Neutrophil (primary cell): ENCODE measurements at regions not wholly inside any gene's neighbourhood (a gene's known extent, or its start where the extent isn't known, plus 50 kb on each side); places are given as distances from the start of the nearest gene placed in this dataset.

Experiments used
- H3K27ac ChIP-seq: fragments of 200-600 bp; sonication (generic); 2 replicates; pipeline ENCODE4 v1.5.1; 2016; ENCODE audit warnings: mild to moderate bottlenecking, moderate library complexity
- H3K27me3 ChIP-seq: fragments of 200-600 bp; sonication (generic); 2 replicates; pipeline ENCODE4 v1.6.0; 2016; ENCODE audit warnings: mild to moderate bottlenecking
- H3K36me3 ChIP-seq: fragments of 200-600 bp; sonication (generic); 2 replicates; pipeline ENCODE4 v1.5.1; 2017
- H3K4me1 ChIP-seq, 2 experiments: fragments of 200-600 bp in 1 of 2; sonication (generic) in 1 of 2; 1 replicate in 1 of 2; 2 replicates in 1 of 2; pipeline versions ENCODE4 v1.5.1 to v1.6.1; 2013 to 2016; ENCODE audit warnings: low read depth in 1 of 2, low read length in 1 of 2, mild to moderate bottlenecking in 1 of 2, moderate library complexity in 1 of 2; ENCODE audit not compliant: control insufficient read depth in 1 of 2, insufficient read depth in 1 of 2
- H3K4me3 ChIP-seq, 2 experiments: fragments of 200-600 bp in 1 of 2; sonication (generic) in 1 of 2; 1 replicate in 1 of 2; 2 replicates in 1 of 2; pipeline ENCODE4 v1.5.1; 2013 to 2016; ENCODE audit warnings: low read depth in 1 of 2, low read length in 1 of 2, mild to moderate bottlenecking in 1 of 2, moderate library complexity in 1 of 2
- H3K9me3 ChIP-seq: fragments of 200-600 bp; sonication (generic); 2 replicates; pipeline ENCODE4 v1.5.1; 2016
- CTCF ChIP-seq: fragments of 200-600 bp; sonication (generic); IDR thresholded peaks from 2 replicates; pipeline ENCODE4 v1.5.1; 2016; ENCODE audit warnings: antibody characterized with exemption

DNA sequence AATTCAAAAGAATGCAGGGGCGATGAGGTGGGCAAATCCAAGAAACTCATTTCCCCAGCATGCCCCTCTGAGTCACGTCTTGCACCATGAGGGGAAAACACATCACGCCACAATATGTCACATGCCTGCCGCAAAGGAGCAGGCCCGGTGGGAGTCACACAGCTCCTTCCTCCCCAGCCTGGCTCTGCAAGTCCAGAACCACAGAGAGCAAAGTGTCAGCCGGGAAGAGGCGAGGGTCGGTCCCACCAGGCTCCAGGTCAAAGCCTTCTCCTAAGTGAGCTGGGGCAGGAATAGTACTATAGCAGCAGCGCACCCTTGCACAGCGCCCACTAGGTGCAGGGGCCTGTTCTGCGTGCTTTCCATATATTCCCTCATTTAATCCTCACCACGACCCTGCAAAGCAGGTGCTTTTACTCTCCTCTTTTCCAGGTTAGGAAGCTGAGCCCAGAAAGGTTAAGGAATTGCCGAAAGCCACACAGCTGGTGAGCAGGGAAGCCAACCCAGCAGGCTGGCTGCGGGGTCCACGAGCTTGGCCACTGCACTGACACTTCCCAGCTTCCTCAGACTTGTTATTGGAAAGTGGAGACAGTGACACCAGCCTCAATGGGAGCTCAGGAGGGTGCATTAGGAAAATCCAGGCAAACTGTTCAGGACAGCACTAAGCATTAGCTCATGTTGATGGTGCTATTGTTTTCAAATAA, 94.0 kb upstream of the ZMIZ1 start:
- H3K36me3 ChIP-seq = no peaks in the 10 kb centered on the region
- H3K27me3 ChIP-seq = peaks cover 54% of the 10 kb centered on the region
- H3K4me3 ChIP-seq = peak overlapping the region in 1 of 2 experiments; percentile 48
- no peak for TF ChIP-seq CTCF
- H3K9me3 ChIP-seq = no peaks in the 10 kb centered on the region
- H3K4me1 ChIP-seq = peaks cover 4 to 13% of the 10 kb centered on the region in 2 experiments
- H3K27ac ChIP-seq = no peak overlapping the region

DNA sequence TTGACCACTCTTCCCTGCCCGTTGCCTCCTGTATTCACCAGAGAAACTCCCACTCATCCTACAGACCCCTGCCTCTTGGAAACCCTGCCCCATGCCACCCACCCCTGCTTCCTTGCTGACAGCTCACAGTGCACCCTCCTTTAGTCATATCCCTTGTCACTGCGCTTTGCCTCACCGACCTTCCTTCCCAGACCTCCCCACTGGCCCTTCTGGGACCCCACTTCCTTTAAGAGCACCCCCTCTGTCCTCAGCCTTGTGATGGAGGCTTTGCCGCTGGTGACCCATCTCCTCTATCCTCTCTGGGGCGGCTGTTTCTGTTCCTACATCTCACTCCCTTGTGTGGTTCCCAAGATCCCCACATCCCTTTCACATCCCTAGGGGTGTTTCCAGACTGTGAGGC, 92.8 kb upstream of the ZMIZ1 start:
- no peak for TF ChIP-seq CTCF
- Histone ChIP-seq H3K27ac (no peak overlapping the region), H3K9me3 (no peaks in the 10 kb centered on the region), H3K4me1 (peaks cover 4 to 13% of the 10 kb centered on the region in 2 experiments), H3K27me3 (peaks cover 52% of the 10 kb centered on the region), H3K4me3 (no peak overlapping the region), H3K36me3 (no peaks in the 10 kb centered on the region)

GRCh38 chr10:78976825-78977755, 91.7 kb upstream of the ZMIZ1 start:
- TF ChIP-seq CTCF = no peak
- Histone ChIP-seq H3K36me3 (no peaks in the 10 kb centered on the region), H3K27ac (no peak overlapping the region), H3K9me3 (no peaks in the 10 kb centered on the region), H3K27me3 (peaks cover 40% of the 10 kb centered on the region), H3K4me3 (no peak overlapping the region), H3K4me1 (peaks cover 4 to 13% of the 10 kb centered on the region in 2 experiments)

DNA sequence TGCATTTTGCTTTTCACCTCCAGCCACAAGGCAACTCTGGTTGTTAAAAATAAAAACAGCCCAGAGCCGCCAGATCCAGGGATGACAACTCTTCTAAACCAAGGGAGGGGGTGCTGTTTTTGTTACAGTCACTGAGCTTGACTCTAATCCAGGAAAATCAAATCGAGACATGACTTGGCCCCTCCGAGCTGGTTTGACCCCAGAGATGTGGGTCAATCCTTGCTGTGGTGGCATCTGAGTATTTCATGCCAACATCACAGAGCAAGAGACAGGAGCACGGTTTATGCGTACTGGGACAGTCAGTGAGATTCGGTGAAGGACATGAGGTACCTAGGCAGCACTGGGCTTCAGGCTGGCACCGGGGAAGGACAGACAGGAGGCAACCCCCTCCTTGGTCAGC, 88.8 kb upstream of the ZMIZ1 start:
- peaks cover 12% of the 10 kb centered on the region for H3K27me3 ChIP-seq
- H3K27ac ChIP-seq = no peak overlapping the region
- H3K4me3 ChIP-seq = no peak overlapping the region
- H3K36me3 ChIP-seq = no peaks in the 10 kb centered on the region
- no peaks in the 10 kb centered on the region for H3K4me1 ChIP-seq
- H3K9me3 ChIP-seq = no peaks in the 10 kb centered on the region
- no peak for TF ChIP-seq CTCF

DNA sequence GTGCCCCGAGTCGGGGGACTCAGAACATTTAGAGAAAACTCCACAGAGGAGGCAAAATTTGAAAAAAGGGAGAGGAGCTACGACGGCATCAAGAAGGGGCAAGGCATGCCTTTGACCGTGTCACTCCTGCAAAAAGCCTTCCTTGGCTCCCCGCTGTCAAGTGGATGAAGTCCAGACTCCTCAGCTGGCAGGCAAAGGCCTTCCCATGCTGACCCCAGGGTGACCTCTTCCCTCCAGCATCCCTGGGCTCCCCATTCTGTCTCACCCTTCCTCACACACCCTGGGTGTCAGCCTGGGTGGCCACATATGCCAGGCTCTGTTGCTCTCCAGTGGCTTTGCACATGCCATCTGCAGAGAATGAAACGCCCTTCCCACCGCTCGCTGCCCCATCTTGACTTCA, 88.4 kb upstream of the ZMIZ1 start:
- Histone ChIP-seq H3K4me1 (no peaks in the 10 kb centered on the region), H3K36me3 (no peaks in the 10 kb centered on the region), H3K4me3 (no peak overlapping the region), H3K27ac (no peak overlapping the region), H3K27me3 (peaks cover 8% of the 10 kb centered on the region), H3K9me3 (no peaks in the 10 kb centered on the region)
- no peak for TF ChIP-seq CTCF
